CD4-positive, alpha-beta T cell treated with Interleukin-6 for 4 hours (primary cell): ENCODE measurements at regions not wholly inside any gene's neighbourhood (a gene's known extent, or its start where the extent isn't known, plus 50 kb on each side); places are given as distances from the start of the nearest gene placed in this dataset.

Experiments
- DNase-seq: peaks from one replicate; pipeline ENCODE4 v3.0.0-alpha.2; 2020; ENCODE audit warnings: mixed read lengths

GRCh38 chr13:97057176-97057575 is 62.9 kb upstream of the OXGR1 start:
- DNase-seq, result no peak

GRCh38 chr13:97058391-97058790 is 64.1 kb upstream of the OXGR1 start:
- DNase-seq, result no peak

- no peak for DNase-seq
Measured at GRCh38 chr13:97058926-97059325, 64.7 kb upstream of the OXGR1 start.

- no peak for DNase-seq
Measured at GRCh38 chr13:97067017-97067895, 73.0 kb upstream of the OXGR1 start.

GRCh38 chr13:97068151-97068550 is 73.9 kb upstream of the OXGR1 start:
- DNase-seq, result no peak

GRCh38 chr13:97069050-97069815 is 75.0 kb upstream of the OXGR1 start:
- no peak for DNase-seq

GRCh38 chr13:97072297-97072696 is 78.0 kb upstream of the OXGR1 start:
- no peak for DNase-seq

- DNase-seq, result no peak
Measured at GRCh38 chr13:97074618-97075017, 80.3 kb upstream of the OXGR1 start.

GRCh38 chr13:97076898-97077297 is 82.6 kb upstream of the OXGR1 start:
- no peak for DNase-seq

GRCh38 chr13:97077341-97077740 is 83.1 kb upstream of the OXGR1 start:
- DNase-seq, result no peak

- DNase-seq, result no peak
Measured at GRCh38 chr13:97079726-97080125, 85.5 kb upstream of the OXGR1 start.

- DNase-seq, result no peak
Measured at GRCh38 chr13:97082461-97083207, 88.4 kb upstream of the OXGR1 start.

GRCh38 chr13:97091196-97091595 is 96.9 kb upstream of the OXGR1 start:
- DNase-seq, result no peak

GRCh38 chr13:97100821-97101220 is 106.5 kb upstream of the OXGR1 start:
- no peak for DNase-seq

GRCh38 chr13:97101912-97102708 is 107.8 kb upstream of the OXGR1 start:
- DNase-seq, result no peak

- DNase-seq, result no peak
Measured at GRCh38 chr13:97106323-97106722, 112.0 kb upstream of the OXGR1 start.

- no peak for DNase-seq
Measured at GRCh38 chr13:97107815-97108529, 113.7 kb upstream of the OXGR1 start.

GRCh38 chr13:97108530-97108900 is 113.6 kb upstream of the MBNL2 start:
- no peak for DNase-seq

- DNase-seq, result no peak
Measured at GRCh38 chr13:97109256-97109655, 112.9 kb upstream of the MBNL2 start.

GRCh38 chr13:97109841-97110492 is 112.2 kb upstream of the MBNL2 start:
- peak; percentile 80 for DNase-seq

- no peak for DNase-seq
Measured at GRCh38 chr13:97110936-97111335, 111.2 kb upstream of the MBNL2 start.
